ENCODE measurements at regions not wholly inside any gene's neighbourhood (a gene's known extent, or its start where the extent isn't known, plus 50 kb on each side); places are given as distances from the start of the nearest gene placed in this dataset.
"Not testable (repeated sequence)": the region's sequence is repeated elsewhere in the genome, so short reads cannot be mapped to it uniquely, and the experiment has no call there.

DNA sequence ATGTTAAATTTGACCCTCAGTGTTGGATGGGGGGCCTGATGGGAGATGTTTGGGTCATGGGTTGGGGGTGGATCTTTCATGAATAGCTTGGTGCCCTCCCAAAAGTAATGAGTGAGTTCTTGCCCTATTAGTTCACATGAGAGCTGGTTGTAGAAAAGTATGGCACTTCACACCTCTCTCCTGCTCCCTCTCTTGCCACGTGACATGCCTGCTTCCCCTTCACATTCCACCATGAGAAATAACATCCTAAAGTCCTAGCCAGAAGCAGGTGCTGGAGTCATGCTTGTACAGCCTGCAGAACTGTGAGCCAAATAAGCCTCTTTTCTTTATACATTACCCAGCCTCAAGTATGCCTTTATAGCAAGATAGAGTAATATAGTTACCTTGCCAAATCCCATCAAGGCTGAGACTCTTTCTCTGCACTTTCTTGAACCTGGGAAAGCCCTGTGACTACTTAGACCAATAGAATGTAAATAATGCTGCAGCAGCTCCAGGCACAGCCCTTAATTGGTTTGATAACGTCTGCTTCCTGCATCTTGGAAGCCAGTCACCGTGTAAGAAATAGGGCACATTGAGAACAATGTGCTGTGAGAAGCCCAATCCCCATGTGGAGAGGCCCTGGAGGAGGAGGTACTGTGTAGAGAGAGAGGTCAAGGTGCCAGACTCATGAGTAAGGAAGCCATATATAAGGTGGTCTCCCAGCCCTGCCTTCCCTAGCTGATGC, 88.0 kb upstream of the NAMPT start:
- no peak for DNase-seq

DNA sequence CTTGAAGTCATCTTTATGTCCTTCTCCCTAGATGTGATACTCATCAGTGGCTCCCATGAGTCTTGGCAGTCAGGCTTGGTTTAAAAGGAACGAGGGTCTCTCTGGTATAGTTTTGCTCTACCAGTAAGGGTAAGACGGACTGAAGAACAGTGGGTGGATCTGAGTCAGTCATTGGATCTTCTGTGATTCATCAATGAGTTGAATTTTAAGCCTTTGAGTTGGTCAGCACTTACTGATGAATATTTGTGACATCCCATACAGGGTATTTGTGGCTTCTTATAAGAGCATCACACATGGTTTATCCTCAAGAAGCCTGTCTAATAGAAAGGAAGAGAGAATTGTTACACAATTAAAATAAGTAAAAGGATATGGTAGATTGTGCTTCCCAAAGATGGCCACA, 87.3 kb upstream of the NAMPT start:
- no peak for DNase-seq

GRCh38 chr7:106371629-106372028, 86.8 kb upstream of the NAMPT start:
- no peak for DNase-seq

- no peak for DNase-seq
Observed at GRCh38 chr7:106370542-106370941, 85.8 kb upstream of the NAMPT start.

GRCh38 chr7:106369816-106370215, 85.0 kb upstream of the NAMPT start:
- DNase-seq: no peak

- DNase-seq: no peak
Observed at GRCh38 chr7:106369352-106369751, 84.6 kb upstream of the NAMPT start.

DNA sequence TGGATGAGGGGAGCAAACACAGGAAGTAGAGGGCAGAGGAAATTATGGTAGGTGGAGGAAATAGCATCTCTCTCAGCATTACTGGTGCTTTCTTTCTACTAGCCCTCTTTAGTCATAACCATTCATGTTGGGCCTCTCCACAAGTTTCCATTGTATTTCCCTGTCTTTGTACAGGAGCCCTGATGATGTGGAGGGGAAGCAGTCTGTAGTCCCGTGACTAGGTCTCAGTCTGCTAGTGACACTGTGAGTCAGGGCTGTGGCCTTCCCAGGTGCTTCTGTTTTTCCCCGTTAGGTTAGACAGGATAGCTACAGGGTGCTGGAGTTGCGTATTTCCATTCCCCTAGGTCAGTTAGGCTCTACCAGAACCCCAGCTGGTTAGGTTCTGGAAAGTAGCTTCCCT, 82.9 kb upstream of the NAMPT start:
- DNase-seq: no peak

DNA sequence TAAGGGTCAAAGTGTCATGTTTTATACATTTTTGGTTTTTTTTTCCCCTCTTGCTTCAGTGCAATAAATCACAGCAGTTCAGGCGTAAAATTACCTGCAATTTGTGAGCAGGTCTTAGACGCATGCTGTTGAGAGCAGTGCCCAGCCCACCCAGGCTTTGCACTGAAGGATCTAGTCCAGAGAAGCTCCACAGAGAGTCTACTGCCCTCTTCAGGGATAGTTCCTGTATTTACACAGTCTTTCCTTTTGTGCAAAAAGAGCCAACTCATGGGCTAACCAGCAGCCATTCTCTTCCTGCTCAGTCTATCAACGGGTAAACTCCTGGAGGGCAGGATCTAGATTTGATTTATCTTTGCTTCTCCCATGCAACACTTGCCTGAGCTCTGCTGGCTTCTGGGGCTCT, 82.2 kb upstream of the NAMPT start:
- no peak for DNase-seq

DNA sequence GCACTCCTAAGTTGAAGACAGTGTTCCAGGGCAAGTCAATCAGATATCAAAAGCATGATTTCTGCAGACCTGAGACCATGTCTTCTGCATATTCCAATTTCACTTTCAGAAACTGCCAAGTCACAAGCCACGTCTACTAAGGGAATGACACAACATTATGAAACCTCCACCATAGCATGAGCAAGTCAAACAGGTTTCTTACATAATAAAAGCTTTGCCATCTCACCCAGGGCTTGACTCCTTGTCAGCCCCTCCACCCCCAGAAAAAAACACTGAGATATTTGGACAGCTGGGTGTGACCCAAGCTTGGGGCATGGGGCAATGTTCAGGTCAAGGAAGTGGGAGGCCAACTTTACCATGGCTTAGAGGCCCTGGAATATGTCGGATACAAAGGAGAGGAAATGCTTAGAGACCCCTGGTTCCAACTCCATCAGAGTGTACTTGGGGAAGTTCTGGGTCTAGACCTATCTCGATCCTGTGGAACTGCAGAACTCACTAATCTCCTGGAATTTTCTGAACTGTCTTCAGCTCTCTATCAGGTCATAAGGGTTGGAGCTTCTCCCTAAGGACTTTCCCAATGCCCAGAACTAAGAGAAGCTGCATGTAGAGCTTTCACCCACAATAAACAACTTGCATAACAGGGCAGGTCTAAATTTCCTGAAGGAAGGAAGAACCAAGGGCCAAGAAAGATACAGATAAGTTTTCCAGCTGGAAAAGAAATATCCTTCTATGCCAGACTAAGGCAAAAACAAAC, 80.6 kb upstream of the NAMPT start:
- no peak for DNase-seq

DNA sequence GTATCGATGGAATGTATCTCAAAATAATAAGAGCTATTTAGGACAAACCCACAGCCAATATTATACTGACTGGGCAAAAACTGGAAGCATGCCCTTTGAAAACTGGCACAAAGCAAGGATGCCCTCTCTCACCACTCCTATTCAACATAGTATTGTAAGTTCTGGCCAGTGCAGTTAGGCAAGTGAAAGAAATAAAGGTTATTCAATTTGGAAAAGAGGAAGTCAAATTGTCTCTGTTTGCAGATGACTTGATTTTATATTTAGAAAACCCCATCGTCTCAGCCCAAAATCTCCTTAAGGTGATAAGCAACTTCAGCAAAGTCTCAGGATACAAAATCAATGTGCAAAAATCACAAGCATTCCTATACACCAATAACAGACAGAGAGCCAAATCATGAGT, 77.7 kb upstream of the NAMPT start:
- not testable (repeated sequence) for DNase-seq

DNA sequence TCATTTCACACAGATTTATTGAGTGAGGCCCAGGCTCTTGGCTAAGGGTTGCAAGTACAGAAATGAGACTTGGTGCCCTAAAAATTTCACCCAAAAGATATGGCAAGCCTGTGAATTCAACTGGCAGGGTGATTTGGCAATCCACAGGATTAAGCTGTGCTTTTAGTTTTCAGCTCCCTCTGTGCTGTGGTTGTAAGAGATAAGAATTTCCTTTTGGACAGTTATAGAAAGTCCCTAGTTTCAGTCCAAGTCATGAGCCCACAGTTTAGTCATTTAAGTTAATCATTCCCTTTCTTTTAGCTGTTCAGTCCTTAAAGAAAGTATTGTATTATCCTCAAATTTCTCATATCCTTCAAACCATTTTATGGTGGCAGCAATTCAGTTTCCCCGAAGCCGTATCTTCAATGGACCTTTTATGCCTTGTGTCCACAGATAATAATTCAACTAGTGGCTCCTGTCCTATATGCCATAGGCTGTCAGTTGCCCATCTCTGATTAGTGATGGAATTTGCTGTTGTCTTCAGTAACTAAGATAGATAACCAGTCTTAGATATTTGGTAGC, 73.4 kb upstream of the NAMPT start:
- no peak for DNase-seq

DNA sequence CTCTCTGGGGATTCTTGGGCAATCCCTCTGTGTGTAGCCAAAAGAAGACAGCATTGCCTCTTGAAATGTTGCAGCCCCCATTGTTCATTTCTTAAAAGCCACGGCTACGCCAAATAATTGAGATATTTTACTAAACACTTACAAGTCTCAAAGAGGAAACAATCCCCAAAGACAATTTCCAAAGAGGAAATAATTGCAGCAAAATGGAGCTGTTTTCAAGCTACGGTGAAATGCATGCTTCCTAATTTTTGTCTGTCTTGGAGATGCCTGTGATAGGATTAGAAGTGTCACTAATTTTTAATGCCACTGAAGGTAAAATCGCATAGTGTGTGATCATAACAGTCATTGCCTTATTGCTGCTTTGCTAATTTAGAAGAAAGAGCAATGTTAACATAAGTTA, 72.9 kb upstream of the NAMPT start:
- DNase-seq: no peak

DNA sequence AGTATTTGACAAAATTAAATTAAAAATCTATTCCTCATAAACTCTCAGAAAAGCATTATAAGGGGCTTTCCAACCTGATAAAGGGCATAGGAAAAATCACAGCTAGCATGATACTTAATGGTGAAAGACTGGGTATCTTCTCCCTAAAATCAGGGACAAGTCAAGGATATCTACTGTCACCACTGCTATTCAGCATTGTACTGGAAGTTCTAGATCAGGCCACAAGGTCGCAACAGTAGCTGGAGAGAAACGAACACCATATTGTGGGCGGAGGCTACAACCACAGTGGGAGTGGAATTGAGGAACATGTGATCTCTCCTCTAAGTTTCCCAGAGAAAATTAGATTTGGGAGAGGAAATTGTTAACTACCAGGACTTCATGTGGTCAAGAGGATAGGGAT, 70.0 kb upstream of the NAMPT start:
- no peak for DNase-seq

GRCh38 chr7:106353944-106354343, 69.2 kb upstream of the NAMPT start:
- DNase-seq: no peak

DNA sequence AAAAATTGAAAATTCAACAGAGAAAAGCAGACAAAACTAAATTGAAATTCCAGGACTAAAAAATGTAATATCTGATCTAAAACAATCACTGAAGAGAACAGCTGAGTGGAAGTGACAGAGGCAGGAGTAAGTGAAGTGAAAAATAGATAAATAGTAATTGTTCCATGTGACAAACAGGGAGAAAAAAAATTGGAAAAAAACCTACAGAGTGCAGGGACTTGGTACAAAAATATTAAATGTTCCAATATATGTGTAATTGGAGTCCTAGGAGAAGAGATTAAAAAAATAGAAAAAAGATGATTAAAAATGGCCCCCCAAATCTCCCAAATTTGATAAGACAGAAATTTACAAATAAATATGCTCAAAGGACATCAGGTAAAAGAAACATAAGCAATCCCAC, 63.4 kb upstream of the NAMPT start:
- no peak for DNase-seq

DNA sequence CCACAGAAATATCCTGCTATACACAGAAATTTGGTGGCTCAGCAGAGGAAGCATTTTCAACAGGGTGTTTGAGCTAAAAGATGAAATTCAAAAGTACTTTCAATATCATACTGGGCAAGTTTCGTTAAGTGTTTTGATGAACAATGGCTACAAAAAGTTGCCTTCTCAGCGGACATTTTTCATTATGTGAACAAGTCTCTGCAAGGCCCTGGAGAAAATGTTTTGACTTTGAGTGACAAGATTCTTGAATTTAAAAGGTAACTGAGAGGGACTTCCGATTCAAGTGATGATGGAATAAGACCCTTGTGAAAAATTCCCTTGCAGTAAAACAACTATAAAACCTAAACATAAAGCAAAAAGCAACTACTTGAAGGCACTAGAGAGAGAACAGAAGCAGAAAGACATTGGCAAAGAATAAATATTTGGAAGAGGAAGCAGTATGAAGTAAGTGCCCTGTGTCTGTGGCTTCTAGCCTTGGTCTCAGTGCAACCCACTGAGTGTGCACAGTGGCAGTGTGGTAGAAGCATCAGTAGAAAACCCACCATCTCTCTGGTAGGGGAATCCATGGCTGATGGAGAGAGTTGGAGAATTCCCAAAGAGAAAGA, 62.5 kb upstream of the NAMPT start:
- no peak for DNase-seq

DNA sequence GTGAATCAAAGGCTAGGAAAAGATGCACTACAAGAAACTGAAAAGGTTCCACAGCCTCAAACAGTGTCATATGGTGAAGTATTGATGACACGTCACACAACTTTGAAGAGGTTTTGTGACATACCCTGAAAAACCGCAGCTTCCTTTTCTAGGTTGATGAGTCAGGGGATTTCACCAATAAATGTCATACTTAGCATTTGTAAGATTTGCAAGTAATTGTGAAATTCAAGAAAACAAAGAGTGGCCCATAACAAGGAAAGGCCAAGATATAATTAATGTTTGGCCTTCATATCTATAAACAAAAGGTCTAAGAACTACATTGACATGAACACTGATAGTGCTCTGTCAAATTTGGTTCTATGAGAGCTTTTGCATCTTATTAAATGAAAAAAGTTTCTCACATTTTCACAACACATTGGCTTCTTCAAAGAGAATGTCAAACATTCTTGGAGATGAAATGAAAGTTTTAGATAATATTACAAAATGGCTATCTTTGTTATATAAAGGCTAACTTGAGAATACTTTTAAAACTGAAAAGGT, 62.0 kb upstream of the NAMPT start:
- no peak for DNase-seq

DNA sequence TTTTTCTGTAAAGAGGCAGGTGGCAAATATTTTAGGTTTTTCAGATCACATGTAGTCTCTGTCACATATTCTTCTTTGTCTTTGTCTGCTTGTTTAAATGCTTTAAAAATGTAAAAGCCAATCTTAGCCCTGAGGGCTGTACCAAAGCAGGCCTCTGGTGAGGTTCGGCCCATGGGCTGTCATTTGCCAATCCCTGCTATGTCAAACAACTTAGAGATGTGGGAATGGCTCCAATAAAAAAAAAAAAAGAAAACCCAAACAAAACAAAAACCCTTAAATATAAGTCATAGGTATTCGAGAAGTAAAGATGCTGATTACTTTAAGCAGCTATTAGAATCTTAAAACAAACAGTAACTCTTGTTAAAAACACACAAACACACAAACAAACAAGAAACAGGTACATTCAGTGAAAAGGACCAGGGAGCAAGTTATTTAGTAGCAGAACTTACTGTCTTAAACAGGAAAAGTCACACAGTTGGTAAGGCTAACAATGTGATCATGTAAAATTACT, 61.4 kb upstream of the NAMPT start:
- no peak for DNase-seq

DNA sequence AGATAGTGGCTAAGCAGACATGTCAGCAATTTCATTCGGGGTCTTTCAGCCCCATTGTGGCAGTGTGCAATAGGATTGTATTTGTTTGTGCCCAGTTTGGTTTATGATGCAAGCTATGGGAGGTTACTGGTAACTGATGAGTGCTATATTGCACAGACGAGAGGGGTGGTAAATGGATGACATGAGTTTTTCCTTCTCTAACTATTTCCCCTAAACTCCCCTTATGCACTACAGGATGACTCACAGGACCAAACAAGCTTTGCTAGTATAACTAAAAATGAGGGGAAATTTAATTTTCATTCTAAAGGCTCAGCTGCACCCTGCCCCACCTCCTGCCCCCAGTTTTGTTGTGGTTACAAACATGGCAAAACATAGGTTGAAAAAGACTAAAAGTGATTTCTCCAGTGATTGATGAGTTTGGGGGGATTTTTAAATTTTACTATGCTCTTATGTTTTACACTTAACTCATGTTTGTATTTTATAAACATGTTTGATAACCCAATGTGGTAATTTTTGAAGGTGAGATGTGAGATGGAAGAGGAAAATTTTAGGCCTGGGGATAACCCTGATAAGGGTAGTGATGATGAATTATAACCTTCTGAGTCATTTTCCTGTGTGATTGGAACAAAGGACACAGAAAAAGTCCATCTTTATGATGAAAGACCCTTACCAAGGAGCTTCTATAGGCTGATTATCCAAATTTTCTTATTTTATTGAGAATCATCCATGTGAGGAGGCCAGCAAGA, 60.8 kb upstream of the NAMPT start:
- DNase-seq: peak; percentile 25 to 35

- no peak for DNase-seq
Observed at GRCh38 chr7:106344861-106345260, 60.1 kb upstream of the NAMPT start.

DNA sequence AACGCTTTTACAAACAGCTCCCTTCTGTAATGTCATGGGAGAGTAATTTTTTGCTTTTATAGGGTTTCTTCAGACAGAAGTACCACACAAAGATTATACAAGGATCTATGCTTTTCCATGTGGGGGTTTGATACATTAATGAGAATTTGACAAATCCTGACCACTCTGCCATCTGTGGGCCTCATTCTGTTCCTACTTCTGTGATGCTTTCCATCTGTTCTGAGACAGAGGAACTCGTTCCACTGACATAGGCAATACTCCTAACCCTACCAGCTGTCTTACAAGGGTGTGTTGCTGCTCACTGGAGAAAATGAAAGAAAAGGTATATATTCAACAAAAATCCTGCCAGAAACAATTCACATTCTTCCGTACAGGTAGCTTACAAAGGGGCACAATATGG, 59.4 kb upstream of the NAMPT start:
- no peak for DNase-seq

DNA sequence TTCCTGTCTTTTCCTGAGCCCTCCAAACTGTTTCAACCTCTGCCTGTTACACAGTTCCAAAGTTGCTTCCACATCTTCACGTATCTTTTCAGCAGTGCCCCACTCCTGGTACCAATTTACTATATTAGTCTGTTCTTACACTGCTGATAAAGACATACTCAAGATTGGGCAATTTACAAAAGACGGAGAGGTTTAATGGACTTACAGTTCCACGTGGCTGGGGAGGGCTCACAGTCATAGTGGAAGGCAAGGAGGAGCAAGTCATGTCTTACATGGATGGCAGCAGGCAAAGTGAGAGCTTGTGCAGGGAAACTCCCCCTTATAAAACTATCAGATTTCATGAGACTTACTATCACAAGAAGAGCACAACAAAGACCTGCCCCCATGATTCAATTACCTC, 57.3 kb upstream of the NAMPT start:
- DNase-seq: not testable (repeated sequence)

GRCh38 chr7:106340247-106340596, 55.4 kb upstream of the NAMPT start:
- DNase-seq: not testable (repeated sequence)

All from activated CD4-positive, alpha-beta T cell treated with anti-CD3 and anti-CD28 coated beads, Interleukin-2, amount 50 U/mL, for 4 hours (primary cell).